GM12878 (cell line): ENCODE measurements at regions not wholly inside any gene's neighbourhood (a gene's known extent, or its start where the extent isn't known, plus 50 kb on each side); places are given as distances from the start of the nearest gene placed in this dataset.

Source experiments
- ATAC-seq: fragments of 200-7000 bp; cut with Tn5 transposase; 3 replicates; pipeline ENCODE4 v1.9.1; 2020; ENCODE audit warnings: mild to moderate bottlenecking, moderate library complexity
- BruUV-seq: library from RNA; stranded (reverse); fragments of 400-500 nt; replicated peaks from 2 replicates; lab custom pipeline; 2021; lab: Mats Ljungman, UMichigan
- CTCF ChIA-PET: fragments of 300-600 bp; sonication (Branson Sonifier 250); formaldehyde crosslinking; extraction: SDS; loops from one replicate; lab custom pipeline; 2021; ENCODE audit warnings: inconsistent platforms; lab: Yijun Ruan, JAX
- POLR2A ChIA-PET: fragments of 350-600 bp; formaldehyde crosslinking; extraction: SDS; loops from one replicate; lab custom pipeline; 2021; ENCODE audit warnings: inconsistent platforms; lab: Charles Lee
- RAD21 ChIA-PET: fragments of 300-600 bp; sonication (Branson Sonifier 250); formaldehyde crosslinking; loops from one replicate; lab custom pipeline; 2023; ENCODE audit warnings: antibody characterized with exemption; ENCODE audit not compliant: unreplicated experiment; lab: Charles Lee
- SMC1A ChIA-PET: fragments of 300-600 bp; sonication (Branson Sonifier 250); formaldehyde crosslinking; loops from one replicate; lab custom pipeline; 2023; ENCODE audit not compliant: unreplicated experiment, uncharacterized antibody; lab: Charles Lee
- DNase-seq: peaks from one replicate; pipeline ENCODE4 v3.0.0-alpha.2; 2011; ENCODE audit warnings: low read depth, low spot score
- FAIRE-seq: peaks from 3 replicates; lab custom pipeline; 2011; peaks lifted over from hg19 to GRCh38; lab: Jason Lieb, UNC
- H2AFZ ChIP-seq: 2 replicates; pipeline ENCODE4 v1.6.0; 2011; ENCODE audit warnings: low read depth, low read length, control low read depth; ENCODE audit not compliant: control insufficient read depth
- H3K27ac ChIP-seq: 2 replicates; pipeline ENCODE4 v1.5.1; 2011; ENCODE audit warnings: control low read depth; ENCODE audit not compliant: control insufficient read depth, insufficient read depth
- H3K27me3 ChIP-seq, 2 experiments: replicated peaks in 1 of 2; 2 replicates each; pipeline versions ENCODE4 v1.6.0 to v1.6.1; 2011; ENCODE audit warnings: low read length in 1 of 2; ENCODE audit not compliant: control insufficient read depth in 2 of 2, insufficient read depth in 2 of 2
- H3K36me3 ChIP-seq, 2 experiments: 2 replicates each; pipeline ENCODE4 v1.5.1; 2011; ENCODE audit warnings: low read length in 1 of 2; ENCODE audit not compliant: control insufficient read depth in 2 of 2, insufficient read depth in 2 of 2
- H3K4me1 ChIP-seq: 2 replicates; pipeline ENCODE4 v1.6.1; 2011; ENCODE audit warnings: mild to moderate bottlenecking, low read length, moderate library complexity, mixed read lengths; ENCODE audit not compliant: control insufficient read depth, insufficient read depth
- H3K4me2 ChIP-seq: 2 replicates; pipeline ENCODE4 v1.6.0; 2011; ENCODE audit warnings: control low read depth; ENCODE audit not compliant: control insufficient read depth, insufficient read depth
- H3K4me3 ChIP-seq: fragments of 200-600 bp; sonication (generic); 2 replicates; pipeline ENCODE4 v1.5.1; 2016
- H3K79me2 ChIP-seq: 2 replicates; pipeline ENCODE4 v1.6.0; 2011; ENCODE audit warnings: low read length; ENCODE audit not compliant: control insufficient read depth, insufficient read depth
- H3K9ac ChIP-seq: 2 replicates; pipeline ENCODE4 v1.8.0; 2011; ENCODE audit warnings: low read length, control low read depth, mixed read lengths; ENCODE audit not compliant: control insufficient read depth, insufficient read depth
- H3K9me3 ChIP-seq: replicated peaks from 3 replicates; pipeline ENCODE4 v1.5.1; 2011; ENCODE audit warnings: mild to moderate bottlenecking, low read length; ENCODE audit not compliant: control insufficient read depth, insufficient read depth
- H4K20me1 ChIP-seq: 2 replicates; pipeline ENCODE4 v1.6.0; 2011; ENCODE audit not compliant: control insufficient read depth, insufficient read depth
- ATF3 ChIP-seq: IDR thresholded peaks from 2 replicates; pipeline ENCODE4 v1.6.1; 2011; ENCODE audit warnings: low read depth, mild to moderate bottlenecking, low read length, moderate library complexity, borderline replicate concordance; ENCODE audit errors: extremely low read depth
- BHLHE40 ChIP-seq, 2 experiments: fragments of 450-650 bp in 1 of 2; IDR thresholded peaks; 2 replicates each; pipeline ENCODE4 v1.6.1; 2011 to 2017; ENCODE audit warnings: low read depth in 2 of 2, borderline replicate concordance in 1 of 2, improper control_type of control experiment in 1 of 2, low read length in 1 of 2, mild to moderate bottlenecking in 1 of 2
- CBX3 ChIP-seq: fragments of 200-600 bp; sonication (generic); IDR thresholded peaks from 2 replicates; pipeline ENCODE4 v1.6.1; 2016; ENCODE audit warnings: low read depth, borderline replicate concordance
- CBX5 ChIP-seq: sonication (generic); IDR thresholded peaks from 2 replicates; pipeline ENCODE4 v1.6.1; 2016; ENCODE audit warnings: low read depth, moderate library complexity, mild to moderate bottlenecking, inconsistent platforms
- CHD4 ChIP-seq: fragments of 200-600 bp; sonication (generic); IDR thresholded peaks from 2 replicates; pipeline ENCODE4 v1.6.1; 2016; ENCODE audit warnings: mild to moderate bottlenecking
- CREM ChIP-seq: IDR thresholded peaks from 2 replicates; pipeline ENCODE4 v1.6.1; 2014; ENCODE audit warnings: antibody characterized with exemption, low read depth
- EGR1 ChIP-seq, 2 experiments: IDR thresholded peaks; 1 replicate in 1 of 2; 2 replicates in 1 of 2; pipeline ENCODE4 v1.6.1; 2011 to 2012; ENCODE audit warnings: low read depth in 2 of 2, low read length in 2 of 2, borderline replicate concordance in 1 of 2, mild to moderate bottlenecking in 1 of 2, moderate library complexity in 1 of 2
- NFYA ChIP-seq: IDR thresholded peaks from 2 replicates; pipeline ENCODE4 v1.6.1; 2011; ENCODE audit warnings: low read depth, mild to moderate bottlenecking, low read length, improper control_type of control experiment, borderline replicate concordance
- NFYB ChIP-seq: IDR thresholded peaks from 2 replicates; pipeline ENCODE4 v1.6.1; 2011; ENCODE audit warnings: low read depth, mild to moderate bottlenecking, low read length, improper control_type of control experiment, moderate library complexity; ENCODE audit not compliant: insufficient read depth
- PML ChIP-seq: IDR thresholded peaks from 2 replicates; pipeline ENCODE4 v1.6.1; 2012; ENCODE audit warnings: low read length, inconsistent platforms
- RBBP5 ChIP-seq: fragments of 200-600 bp; sonication (generic); conservative IDR thresholded peaks from 2 replicates; pipeline ENCODE4 v1.6.1; 2016
- RFX5 ChIP-seq: IDR thresholded peaks from 2 replicates; pipeline ENCODE4 v1.6.1; 2011; ENCODE audit warnings: low read depth, low read length, improper control_type of control experiment
- SIX5 ChIP-seq: IDR thresholded peaks from 2 replicates; pipeline ENCODE4 v1.6.1; 2011; ENCODE audit warnings: mild to moderate bottlenecking, low read depth, low read length, moderate library complexity; ENCODE audit not compliant: severe bottlenecking
- SREBF1 ChIP-seq: IDR thresholded peaks from 2 replicates; pipeline ENCODE4 v1.6.1; 2012; ENCODE audit warnings: mild to moderate bottlenecking, low read length
- SREBF2 ChIP-seq: IDR thresholded peaks from 2 replicates; pipeline ENCODE4 v1.6.1; 2012; ENCODE audit warnings: mild to moderate bottlenecking, low read length
- TCF3 ChIP-seq: IDR thresholded peaks from 2 replicates; pipeline ENCODE4 v1.6.1; 2012; ENCODE audit warnings: low read depth, mild to moderate bottlenecking, low read length, borderline replicate concordance; ENCODE audit not compliant: insufficient read depth
- WRNIP1 ChIP-seq: IDR thresholded peaks from 2 replicates; pipeline ENCODE4 v1.6.1; 2011; ENCODE audit warnings: low read depth, low read length, improper control_type of control experiment, borderline replicate concordance
- ZNF207 ChIP-seq: fragments of 450-650 bp; IDR thresholded peaks from 2 replicates; pipeline ENCODE4 v1.6.1; 2014; ENCODE audit warnings: antibody characterized with exemption, mild to moderate bottlenecking, borderline replicate concordance
- WGBS: methylation state at CpG from one replicate; pipeline ENCODE4 v1.1.6; 2016; ENCODE audit warnings: low lambda C conversion rate; ENCODE audit not compliant: insufficient replicate concordance, insufficient coverage; ENCODE audit errors: missing lambda C conversion rate; 5-methylcytosine and 5-hydroxymethylcytosine counted together
- in situ Hi-C: fragments of 300-500 bp; cut with MboI; formaldehyde crosslinking; loops from 9 replicates; pipeline ENCODE4 v1.14.3; 2018; ENCODE audit warnings: mixed read lengths
- intact Hi-C: fragments of 100-400 bp; cut with micrococcal nuclease; formaldehyde crosslinking; loops from one replicate; pipeline ENCODE4 v1.14.2; 2022; ENCODE audit not compliant: unreplicated experiment

GRCh38 chr15:95674031-95674430, 656.5 kb upstream of the NR2F2 start:
- H3K27me3 ChIP-seq = no peaks in the 10 kb centered on the region
- no peak for FAIRE-seq
- intact Hi-C loops (no loop called here), in situ Hi-C loops (no loop called here)
- CTCF ChIA-PET = interaction anchor here (1.0 kb wide), 1 partner anchor 15 kb away, joined by 3 read pairs; no protein-coding TSS in a partner anchor
- H3K9me3 ChIP-seq = no peaks in the 10 kb centered on the region
- no TSS peak for BruUV-seq
- H3K79me2 ChIP-seq = no peaks in the 10 kb centered on the region
- RAD21 ChIA-PET = no interaction called here
- no peaks in the 10 kb centered on the region for H4K20me1 ChIP-seq
- TF ChIP-seq NFYA = no peak
- no peak for TF ChIP-seq ATF3
- TF ChIP-seq BHLHE40 (IDR thresholded peaks at IDR 0.05; ENCODE audit: borderline replicate concordance in 1 of 2, low read depth in 2 of 2, low read length in 1 of 2) = no peak
- TF ChIP-seq EGR1 (IDR thresholded peaks at IDR 0.05; ENCODE audit: borderline replicate concordance in 1 of 2, low read depth in 2 of 2, low read length in 2 of 2) = no peak
- no peak for TF ChIP-seq PML
- no peak for TF ChIP-seq CBX3
- no peak for TF ChIP-seq NFYB
- TF ChIP-seq WRNIP1 = no peak
- no peak for TF ChIP-seq CREM
- no peak for TF ChIP-seq CHD4
- no peak for TF ChIP-seq SREBF2
- TF ChIP-seq RBBP5 = no peak
- no peak for TF ChIP-seq RFX5
- TF ChIP-seq TCF3 = no peak
- no peak for TF ChIP-seq SIX5
- no peak for TF ChIP-seq ZNF207
- no peak for TF ChIP-seq CBX5
- TF ChIP-seq SREBF1 = no peak
- SMC1A ChIA-PET = no interaction called here
- H3K36me3 ChIP-seq = no peaks in the 10 kb centered on the region
- no peaks in the 10 kb centered on the region for H3K4me1 ChIP-seq
- no peak overlapping the region for H3K4me3 ChIP-seq
- no peak overlapping the region for H3K27ac ChIP-seq
- no peak overlapping the region for H3K9ac ChIP-seq
- POLR2A ChIA-PET = no interaction called here
- no peak for DNase-seq
- no peak overlapping the region for H3K4me2 ChIP-seq
- ATAC-seq = no peak
- no peak overlapping the region for H2AFZ ChIP-seq
- WGBS = 56% methylated on average over 4 of the region's 4 CpGs
